Parathyroid adenoma (tissue), 2 donors: ENCODE measurements at regions not wholly inside any gene's neighbourhood (a gene's known extent, or its start where the extent isn't known, plus 50 kb on each side); places are given as distances from the start of the nearest gene placed in this dataset.
"Not testable (repeated sequence)": the region's sequence is repeated elsewhere in the genome, so short reads cannot be mapped to it uniquely, and the experiment has no call there.

Experiments used
- H2AFZ ChIP-seq: fragments of 300-600 bp; sonication (generic); one replicate; pipeline ENCODE4 v1.7.0; 2017; ENCODE audit warnings: antibody characterized with exemption, mild to moderate bottlenecking
- H3K27ac ChIP-seq: fragments of 300-600 bp; sonication (generic); one replicate; pipeline ENCODE4 v1.7.0; 2017
- H3K27me3 ChIP-seq: fragments of 300-600 bp; sonication (generic); one replicate; pipeline ENCODE4 v1.7.0; 2017; ENCODE audit warnings: low read length; ENCODE audit not compliant: control insufficient read depth, insufficient read depth
- H3K36me3 ChIP-seq: fragments of 300-600 bp; sonication (generic); one replicate; pipeline ENCODE4 v1.7.0; 2017; ENCODE audit warnings: low read length; ENCODE audit not compliant: control insufficient read depth, insufficient read depth
- H3K4me1 ChIP-seq: fragments of 300-600 bp; sonication (generic); one replicate; pipeline ENCODE4 v1.7.0; 2017; ENCODE audit warnings: control low read depth
- H3K4me2 ChIP-seq: fragments of 300-600 bp; sonication (generic); one replicate; pipeline ENCODE4 v1.7.0; 2017; ENCODE audit warnings: low read length
- H3K4me3 ChIP-seq: fragments of 300-600 bp; sonication (generic); one replicate; pipeline ENCODE4 v1.7.0; 2017; ENCODE audit warnings: low read depth, low read length
- H3K79me2 ChIP-seq: fragments of 300-600 bp; sonication (generic); one replicate; pipeline ENCODE4 v1.7.0; 2017; ENCODE audit warnings: control low read depth
- H3K9ac ChIP-seq: fragments of 300-600 bp; sonication (generic); one replicate; pipeline ENCODE4 v1.7.0; 2017; ENCODE audit warnings: mild to moderate bottlenecking
- H3K9me3 ChIP-seq: fragments of 300-600 bp; sonication (generic); one replicate; pipeline ENCODE4 v1.7.0; 2017; ENCODE audit warnings: low read length; ENCODE audit not compliant: control insufficient read depth
- CTCF ChIP-seq: fragments of 300-600 bp; sonication (generic); IDR thresholded peaks from one replicate; pipeline ENCODE4 v1.7.0; 2017; ENCODE audit warnings: antibody characterized with exemption, mild to moderate bottlenecking
- donor health status: primary hyperparathyroidism.

- Histone ChIP-seq H3K36me3 (no peaks in the 10 kb centered on the region), H3K9ac (no peak overlapping the region), H3K4me1 (no peaks in the 10 kb centered on the region), H2AFZ (no peak overlapping the region), H3K27ac (no peak overlapping the region), H3K79me2 (no peaks in the 10 kb centered on the region), H3K27me3 (no peaks in the 10 kb centered on the region), H3K4me3 (no peak overlapping the region), H3K4me2 (no peak overlapping the region), H3K9me3 (no peaks in the 10 kb centered on the region)
- no peak for TF ChIP-seq CTCF
These were observed 432.2 kb downstream of the SOX2 start for GRCh38 chr3:182143903-182144302.

- Histone ChIP-seq H3K27me3 (no peaks in the 10 kb centered on the region), H3K4me3 (no peak overlapping the region), H3K9ac (no peak overlapping the region), H2AFZ (no peak overlapping the region), H3K79me2 (no peaks in the 10 kb centered on the region), H3K36me3 (no peaks in the 10 kb centered on the region), H3K27ac (no peak overlapping the region), H3K4me1 (no peaks in the 10 kb centered on the region), H3K4me2 (no peak overlapping the region), H3K9me3 (no peaks in the 10 kb centered on the region)
- TF ChIP-seq CTCF: no peak
These were observed 436.6 kb downstream of the SOX2 start for GRCh38 chr3:182148360-182148759.

- Histone ChIP-seq H3K36me3 (no peaks in the 10 kb centered on the region), H3K79me2 (no peaks in the 10 kb centered on the region), H3K9me3 (no peaks in the 10 kb centered on the region), H2AFZ (no peak overlapping the region), H3K4me1 (no peaks in the 10 kb centered on the region), H3K27me3 (no peaks in the 10 kb centered on the region), H3K4me2 (no peak overlapping the region), H3K4me3 (no peak overlapping the region), H3K27ac (no peak overlapping the region), H3K9ac (no peak overlapping the region)
- TF ChIP-seq CTCF: no peak
These were observed 437.9 kb downstream of the SOX2 start for GRCh38 chr3:182149594-182149993.

GRCh38 chr3:182156326-182156725 is 444.6 kb downstream of the SOX2 start:
- H3K36me3 ChIP-seq, H3K79me2 ChIP-seq, H3K27me3 ChIP-seq, H3K4me3 ChIP-seq, H3K4me1 ChIP-seq, H3K9ac ChIP-seq, H3K27ac ChIP-seq, H2AFZ ChIP-seq, H3K4me2 ChIP-seq, H3K9me3 ChIP-seq: not testable (repeated sequence)

GRCh38 chr3:182165234-182165633 is 453.5 kb downstream of the SOX2 start:
- H3K79me2 ChIP-seq: no peaks in the 10 kb centered on the region
- H3K4me3 ChIP-seq: no peak overlapping the region
- H3K9ac ChIP-seq: no peak overlapping the region
- no peaks in the 10 kb centered on the region for H3K36me3 ChIP-seq
- no peaks in the 10 kb centered on the region for H3K4me1 ChIP-seq
- no peaks in the 10 kb centered on the region for H3K27me3 ChIP-seq
- H3K9me3 ChIP-seq: no peaks in the 10 kb centered on the region
- no peak overlapping the region for H2AFZ ChIP-seq
- H3K27ac ChIP-seq: no peak overlapping the region
- no peak for TF ChIP-seq CTCF
- H3K4me2 ChIP-seq: no peak overlapping the region
